ENCODE measurements at regions not wholly inside any gene's neighbourhood (a gene's known extent, or its start where the extent isn't known, plus 50 kb on each side); places are given as distances from the start of the nearest gene placed in this dataset.

DNA sequence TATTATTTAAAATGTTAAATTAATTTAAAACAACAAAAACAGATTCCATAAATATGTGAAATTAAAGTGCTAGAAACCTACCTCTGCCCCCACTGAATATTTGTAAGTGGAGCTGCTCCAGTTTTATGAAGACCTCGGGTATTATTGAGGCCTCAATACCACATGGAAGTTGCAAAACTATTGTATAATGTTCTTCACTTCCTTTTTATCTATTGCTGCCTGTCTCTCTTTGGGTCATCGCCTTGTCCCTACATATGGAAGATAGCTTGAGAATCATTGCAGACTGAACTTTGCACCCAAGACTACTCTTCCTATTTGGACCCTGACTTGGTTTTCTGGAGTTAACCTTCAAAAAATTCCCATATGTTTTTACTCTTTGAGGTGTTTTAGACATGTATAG, 212.1 kb upstream of the NETO1 start:
- TF ChIP-seq, protein P1, sequence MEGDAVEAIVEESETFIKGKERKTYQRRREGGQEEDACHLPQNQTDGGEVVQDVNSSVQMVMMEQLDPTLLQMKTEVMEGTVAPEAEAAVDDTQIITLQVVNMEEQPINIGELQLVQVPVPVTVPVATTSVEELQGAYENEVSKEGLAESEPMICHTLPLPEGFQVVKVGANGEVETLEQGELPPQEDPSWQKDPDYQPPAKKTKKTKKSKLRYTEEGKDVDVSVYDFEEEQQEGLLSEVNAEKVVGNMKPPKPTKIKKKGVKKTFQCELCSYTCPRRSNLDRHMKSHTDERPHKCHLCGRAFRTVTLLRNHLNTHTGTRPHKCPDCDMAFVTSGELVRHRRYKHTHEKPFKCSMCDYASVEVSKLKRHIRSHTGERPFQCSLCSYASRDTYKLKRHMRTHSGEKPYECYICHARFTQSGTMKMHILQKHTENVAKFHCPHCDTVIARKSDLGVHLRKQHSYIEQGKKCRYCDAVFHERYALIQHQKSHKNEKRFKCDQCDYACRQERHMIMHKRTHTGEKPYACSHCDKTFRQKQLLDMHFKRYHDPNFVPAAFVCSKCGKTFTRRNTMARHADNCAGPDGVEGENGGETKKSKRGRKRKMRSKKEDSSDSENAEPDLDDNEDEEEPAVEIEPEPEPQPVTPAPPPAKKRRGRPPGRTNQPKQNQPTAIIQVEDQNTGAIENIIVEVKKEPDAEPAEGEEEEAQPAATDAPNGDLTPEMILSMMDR (IDR thresholded peaks at IDR 0.05) = no peak
- TF ChIP-seq POLR2A (IDR thresholded peaks at IDR 0.05) = no peak
- TF ChIP-seq POLR2AphosphoS5 (IDR thresholded peaks at IDR 0.05) = no peak

Measured in gastroesophageal sphincter (tissue), 3 donors.